ENCODE measurements at regions not wholly inside any gene's neighbourhood (a gene's known extent, or its start where the extent isn't known, plus 50 kb on each side); places are given as distances from the start of the nearest gene placed in this dataset.

- no peak for TF ChIP-seq RAD21 (IDR thresholded peaks at IDR 0.05; ENCODE audit: low read depth)
- no peak for TF ChIP-seq CEBPB (IDR thresholded peaks at IDR 0.05)
- TF ChIP-seq YY1 (IDR thresholded peaks at IDR 0.05; ENCODE audit: low read depth), result no peak
- TF ChIP-seq ZBTB7A (IDR thresholded peaks at IDR 0.05; ENCODE audit: low read depth), result no peak
- no peak for TF ChIP-seq FOXM1 (IDR thresholded peaks at IDR 0.05; ENCODE audit: borderline replicate concordance, low read depth)
These were observed 239.4 kb downstream of the PLPP3 start for GRCh38 chr1:56339786-56340465.

DNA sequence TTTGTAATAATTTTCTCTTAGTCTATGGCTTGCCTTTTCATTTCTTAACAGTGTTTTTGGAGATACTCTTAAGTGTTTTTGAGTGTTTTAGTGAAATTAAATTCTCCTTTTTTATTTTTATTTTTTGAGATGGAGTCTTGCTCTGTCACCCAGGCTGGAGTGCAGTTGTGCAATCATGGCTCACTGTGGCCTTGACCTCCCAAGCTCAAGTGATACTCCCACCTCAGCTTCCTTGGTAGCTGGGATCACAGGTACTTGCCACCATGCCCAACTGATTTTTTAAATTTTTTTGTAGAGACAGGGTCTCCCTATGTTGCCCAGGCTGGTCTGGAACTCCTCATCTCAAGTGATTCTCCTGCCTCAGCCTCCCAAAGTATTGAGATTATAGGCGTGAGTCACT, 240.3 kb downstream of the PLPP3 start:
- TF ChIP-seq TCF12 (IDR thresholded peaks at IDR 0.05; ENCODE audit: low read depth) (no peak), CEBPB (IDR thresholded peaks at IDR 0.05) (no peak), TEAD4 (IDR thresholded peaks at IDR 0.05) (no peak), USF1 (IDR thresholded peaks at IDR 0.05) (no peak), REST (IDR thresholded peaks at IDR 0.05; ENCODE audit: low read depth) (no peak), CREB1 (IDR thresholded peaks at IDR 0.05; ENCODE audit: low read depth) (no peak), TAF1 (IDR thresholded peaks at IDR 0.05; ENCODE audit: low read depth) (no peak), NFIC (IDR thresholded peaks at IDR 0.05) (no peak), RAD21 (IDR thresholded peaks at IDR 0.05; ENCODE audit: low read depth) (no peak)

- TF ChIP-seq TEAD4 (IDR thresholded peaks at IDR 0.05) (no peak), USF1 (IDR thresholded peaks at IDR 0.05) (no peak), MAX (IDR thresholded peaks at IDR 0.05) (no peak), YY1 (IDR thresholded peaks at IDR 0.05; ENCODE audit: low read depth) (no peak), EGR1 (IDR thresholded peaks at IDR 0.05) (no peak)
These were observed 242.4 kb downstream of the PLPP3 start for GRCh38 chr1:56336982-56337381.

DNA sequence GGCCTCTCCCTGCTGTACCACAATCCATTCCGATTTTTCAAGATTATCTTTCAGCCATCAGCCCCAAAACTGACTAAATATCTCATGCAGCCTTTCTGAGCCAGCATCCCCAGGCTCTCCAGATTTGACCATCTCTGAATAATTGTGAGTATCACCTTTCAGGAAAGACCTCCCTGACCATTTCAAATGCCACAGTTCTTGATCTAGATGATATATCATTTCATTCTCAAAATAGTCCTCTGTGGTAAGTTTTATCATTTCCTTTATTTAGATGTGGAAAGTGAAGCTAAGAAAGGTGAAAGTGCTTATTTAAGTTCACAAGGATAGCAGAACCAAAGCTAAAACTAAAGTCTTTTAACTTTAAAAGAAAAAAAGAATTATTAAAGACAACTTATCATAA, 244.0 kb downstream of the PLPP3 start:
- TF ChIP-seq CREB1 (IDR thresholded peaks at IDR 0.05; ENCODE audit: low read depth) (no peak), MAX (IDR thresholded peaks at IDR 0.05) (no peak), FOXM1 (IDR thresholded peaks at IDR 0.05; ENCODE audit: borderline replicate concordance, low read depth) (no peak), NFIC (IDR thresholded peaks at IDR 0.05) (no peak), TCF12 (IDR thresholded peaks at IDR 0.05; ENCODE audit: low read depth) (no peak), EGR1 (IDR thresholded peaks at IDR 0.05) (no peak), EP300 (IDR thresholded peaks at IDR 0.05; ENCODE audit: borderline replicate concordance) (no peak), ZBTB7A (IDR thresholded peaks at IDR 0.05; ENCODE audit: low read depth) (no peak), TAF1 (IDR thresholded peaks at IDR 0.05; ENCODE audit: low read depth) (no peak), RAD21 (IDR thresholded peaks at IDR 0.05; ENCODE audit: low read depth) (no peak), USF1 (IDR thresholded peaks at IDR 0.05) (no peak)

- no peak for TF ChIP-seq FOXM1 (IDR thresholded peaks at IDR 0.05; ENCODE audit: borderline replicate concordance, low read depth)
- no peak for TF ChIP-seq TCF12 (IDR thresholded peaks at IDR 0.05; ENCODE audit: low read depth)
- TF ChIP-seq NFIC (IDR thresholded peaks at IDR 0.05), result no peak
- TF ChIP-seq CEBPB (IDR thresholded peaks at IDR 0.05), result no peak
- TF ChIP-seq CREB1 (IDR thresholded peaks at IDR 0.05; ENCODE audit: low read depth), result no peak
- no peak for TF ChIP-seq MAX (IDR thresholded peaks at IDR 0.05)
- no peak for TF ChIP-seq EP300 (IDR thresholded peaks at IDR 0.05; ENCODE audit: borderline replicate concordance)
- TF ChIP-seq ZBTB7A (IDR thresholded peaks at IDR 0.05; ENCODE audit: low read depth), result no peak
- no peak for TF ChIP-seq TEAD4 (IDR thresholded peaks at IDR 0.05)
- no peak for TF ChIP-seq EGR1 (IDR thresholded peaks at IDR 0.05)
- TF ChIP-seq REST (IDR thresholded peaks at IDR 0.05; ENCODE audit: low read depth), result no peak
These were observed 245.3 kb downstream of the PLPP3 start for GRCh38 chr1:56334047-56334446.

- TF ChIP-seq FOXM1 (IDR thresholded peaks at IDR 0.05; ENCODE audit: borderline replicate concordance, low read depth), result no peak
- TF ChIP-seq USF1 (IDR thresholded peaks at IDR 0.05), result no peak
- TF ChIP-seq TEAD4 (IDR thresholded peaks at IDR 0.05), result no peak
- no peak for TF ChIP-seq RAD21 (IDR thresholded peaks at IDR 0.05; ENCODE audit: low read depth)
- no peak for TF ChIP-seq NFIC (IDR thresholded peaks at IDR 0.05)
- TF ChIP-seq YY1 (IDR thresholded peaks at IDR 0.05; ENCODE audit: low read depth), result no peak
- no peak for TF ChIP-seq CREB1 (IDR thresholded peaks at IDR 0.05; ENCODE audit: low read depth)
- TF ChIP-seq TCF12 (IDR thresholded peaks at IDR 0.05; ENCODE audit: low read depth), result no peak
- TF ChIP-seq MAX (IDR thresholded peaks at IDR 0.05), result no peak
- TF ChIP-seq ZBTB7A (IDR thresholded peaks at IDR 0.05; ENCODE audit: low read depth), result no peak
- no peak for TF ChIP-seq CEBPB (IDR thresholded peaks at IDR 0.05)
- no peak for TF ChIP-seq EGR1 (IDR thresholded peaks at IDR 0.05)
- no peak for TF ChIP-seq EP300 (IDR thresholded peaks at IDR 0.05; ENCODE audit: borderline replicate concordance)
- TF ChIP-seq REST (IDR thresholded peaks at IDR 0.05; ENCODE audit: low read depth), result no peak
These were observed 245.9 kb downstream of the PLPP3 start for GRCh38 chr1:56333461-56333860.
